ENCODE measurements at regions not wholly inside any gene's neighbourhood (a gene's known extent, or its start where the extent isn't known, plus 50 kb on each side); places are given as distances from the start of the nearest gene placed in this dataset.

GRCh38 chr21:22627911-22628310 lies 1629.7 kb downstream of the NCAM2 start:
- Mint-ChIP-seq H3K27ac (no peak overlapping the region), H3K4me1 (no peaks in the 10 kb centered on the region), H3K36me3 (no peaks in the 10 kb centered on the region), H3K4me3 (no peak overlapping the region), H3K27me3 (no peaks in the 10 kb centered on the region), H3K9me3 (no peaks in the 10 kb centered on the region)
- DNase-seq: no peak
- CTCF ChIA-PET: no interaction called here

- Mint-ChIP-seq H3K27me3 (no peaks in the 10 kb centered on the region), H3K27ac (no peak overlapping the region), H3K36me3 (no peaks in the 10 kb centered on the region), H3K4me1 (no peaks in the 10 kb centered on the region), H3K9me3 (no peaks in the 10 kb centered on the region), H3K4me3 (no peak overlapping the region)
- CTCF ChIA-PET: no interaction called here
- DNase-seq: no peak
Measured at GRCh38 chr21:22630953-22631465, 1632.8 kb downstream of the NCAM2 start.

- Mint-ChIP-seq H3K27me3 (no peaks in the 10 kb centered on the region), H3K4me3 (no peak overlapping the region), H3K4me1 (no peaks in the 10 kb centered on the region), H3K9me3 (no peaks in the 10 kb centered on the region), H3K36me3 (no peaks in the 10 kb centered on the region), H3K27ac (no peak overlapping the region)
- CTCF ChIA-PET: interaction anchor here (0.6 kb wide), 1 partner anchor 284 kb away, joined by 4 read pairs; no protein-coding TSS in a partner anchor
- DNase-seq: no peak
Measured at GRCh38 chr21:22632176-22632575, 1634.0 kb downstream of the NCAM2 start.

GRCh38 chr21:22649246-22649645 lies 1651.0 kb downstream of the NCAM2 start:
- no peak overlapping the region for H3K27ac Mint-ChIP-seq
- no peaks in the 10 kb centered on the region for H3K4me1 Mint-ChIP-seq
- H3K9me3 Mint-ChIP-seq: peaks cover 6% of the 10 kb centered on the region
- CTCF ChIA-PET: no interaction called here
- DNase-seq: no peak
- no peaks in the 10 kb centered on the region for H3K27me3 Mint-ChIP-seq
- H3K36me3 Mint-ChIP-seq: no peaks in the 10 kb centered on the region
- H3K4me3 Mint-ChIP-seq: no peak overlapping the region

GRCh38 chr21:22650226-22650625 lies 1652.0 kb downstream of the NCAM2 start:
- Mint-ChIP-seq H3K36me3 (no peaks in the 10 kb centered on the region), H3K4me3 (no peak overlapping the region), H3K27ac (no peak overlapping the region), H3K9me3 (peaks cover 7% of the 10 kb centered on the region), H3K27me3 (no peaks in the 10 kb centered on the region), H3K4me1 (no peaks in the 10 kb centered on the region)
- CTCF ChIA-PET: no interaction called here
- DNase-seq: no peak

- no peak overlapping the region for H3K4me3 Mint-ChIP-seq
- peaks cover 4% of the 10 kb centered on the region for H3K9me3 Mint-ChIP-seq
- CTCF ChIA-PET: interaction anchor here (1.4 kb wide), 1 partner anchor 13 kb away, joined by 5 read pairs; no protein-coding TSS in a partner anchor
- no peaks in the 10 kb centered on the region for H3K27me3 Mint-ChIP-seq
- H3K27ac Mint-ChIP-seq: no peak overlapping the region
- no peaks in the 10 kb centered on the region for H3K4me1 Mint-ChIP-seq
- no peak for DNase-seq
- H3K36me3 Mint-ChIP-seq: no peaks in the 10 kb centered on the region
Measured at GRCh38 chr21:22657781-22658180, 1659.6 kb downstream of the NCAM2 start.

- no peak for DNase-seq
- H3K27ac Mint-ChIP-seq: no peak overlapping the region
Measured at GRCh38 chr21:22670148-22670547, 1671.9 kb downstream of the NCAM2 start.

GRCh38 chr21:22679207-22679606 lies 1681.0 kb downstream of the NCAM2 start:
- DNase-seq: no peak
- no peaks in the 10 kb centered on the region for H3K27me3 Mint-ChIP-seq
- no peak overlapping the region for H3K27ac Mint-ChIP-seq
- H3K9me3 Mint-ChIP-seq: peaks cover 11% of the 10 kb centered on the region
- H3K4me1 Mint-ChIP-seq: no peaks in the 10 kb centered on the region
- H3K36me3 Mint-ChIP-seq: no peaks in the 10 kb centered on the region
- CTCF ChIA-PET: no interaction called here
- H3K4me3 Mint-ChIP-seq: no peak overlapping the region

More at GRCh38 chr21:22670148-22670547, 1671.9 kb downstream of the NCAM2 start:
- H3K27me3 Mint-ChIP-seq: no peaks in the 10 kb centered on the region
- H3K36me3 Mint-ChIP-seq: no peaks in the 10 kb centered on the region
- H3K4me1 Mint-ChIP-seq: no peaks in the 10 kb centered on the region
- CTCF ChIA-PET: no interaction called here
- no peak overlapping the region for H3K4me3 Mint-ChIP-seq
- H3K9me3 Mint-ChIP-seq: peaks cover 6% of the 10 kb centered on the region

- Mint-ChIP-seq H3K36me3 (no peaks in the 10 kb centered on the region), H3K27me3 (no peaks in the 10 kb centered on the region), H3K4me3 (no peak overlapping the region), H3K27ac (no peak overlapping the region), H3K9me3 (peaks cover 14% of the 10 kb centered on the region), H3K4me1 (no peaks in the 10 kb centered on the region)
- DNase-seq: no peak
- CTCF ChIA-PET: no interaction called here
Measured at GRCh38 chr21:22691658-22692057, 1693.4 kb downstream of the NCAM2 start.

GRCh38 chr21:22703521-22703920 lies 1705.3 kb downstream of the NCAM2 start:
- H3K9me3 Mint-ChIP-seq: no peaks in the 10 kb centered on the region
- DNase-seq: no peak
- no peaks in the 10 kb centered on the region for H3K36me3 Mint-ChIP-seq
- CTCF ChIA-PET: no interaction called here
- H3K4me1 Mint-ChIP-seq: no peaks in the 10 kb centered on the region
- H3K27me3 Mint-ChIP-seq: no peaks in the 10 kb centered on the region
- no peak overlapping the region for H3K4me3 Mint-ChIP-seq
- H3K27ac Mint-ChIP-seq: no peak overlapping the region

- H3K27me3 Mint-ChIP-seq: no peaks in the 10 kb centered on the region
- DNase-seq: no peak
- H3K27ac Mint-ChIP-seq: no peak overlapping the region
- no peak overlapping the region for H3K4me3 Mint-ChIP-seq
- CTCF ChIA-PET: no interaction called here
- H3K4me1 Mint-ChIP-seq: no peaks in the 10 kb centered on the region
- peaks cover under 1% of the 10 kb centered on the region for H3K9me3 Mint-ChIP-seq
- H3K36me3 Mint-ChIP-seq: no peaks in the 10 kb centered on the region
Measured at GRCh38 chr21:22710721-22711120, 1712.5 kb downstream of the NCAM2 start.

- no peaks in the 10 kb centered on the region for H3K36me3 Mint-ChIP-seq
- H3K4me1 Mint-ChIP-seq: no peaks in the 10 kb centered on the region
- H3K27ac Mint-ChIP-seq: no peak overlapping the region
- CTCF ChIA-PET: no interaction called here
- peaks cover 2% of the 10 kb centered on the region for H3K9me3 Mint-ChIP-seq
- H3K4me3 Mint-ChIP-seq: no peak overlapping the region
- DNase-seq: no peak
- no peaks in the 10 kb centered on the region for H3K27me3 Mint-ChIP-seq
Measured at GRCh38 chr21:22711636-22712035, 1713.4 kb downstream of the NCAM2 start.

- Mint-ChIP-seq H3K9me3 (peaks cover 19% of the 10 kb centered on the region), H3K27me3 (no peaks in the 10 kb centered on the region), H3K4me3 (no peak overlapping the region), H3K27ac (no peak overlapping the region), H3K4me1 (no peaks in the 10 kb centered on the region), H3K36me3 (no peaks in the 10 kb centered on the region)
- CTCF ChIA-PET: no interaction called here
- DNase-seq: no peak
Measured at GRCh38 chr21:22725436-22725835, 1727.2 kb downstream of the NCAM2 start.

- Mint-ChIP-seq H3K4me3 (no peak overlapping the region), H3K27ac (no peak overlapping the region), H3K9me3 (peaks cover 18% of the 10 kb centered on the region), H3K36me3 (no peaks in the 10 kb centered on the region), H3K27me3 (no peaks in the 10 kb centered on the region), H3K4me1 (no peaks in the 10 kb centered on the region)
- CTCF ChIA-PET: no interaction called here
- DNase-seq: no peak
Measured at GRCh38 chr21:22728091-22728490, 1729.9 kb downstream of the NCAM2 start.

GRCh38 chr21:22743085-22743484 lies 1744.9 kb downstream of the NCAM2 start:
- H3K9me3 Mint-ChIP-seq: no peaks in the 10 kb centered on the region
- H3K4me1 Mint-ChIP-seq: no peaks in the 10 kb centered on the region
- no peak for DNase-seq
- CTCF ChIA-PET: no interaction called here
- no peaks in the 10 kb centered on the region for H3K27me3 Mint-ChIP-seq
- H3K36me3 Mint-ChIP-seq: no peaks in the 10 kb centered on the region
- H3K27ac Mint-ChIP-seq: no peak overlapping the region
- no peak overlapping the region for H3K4me3 Mint-ChIP-seq

- no peak overlapping the region for H3K27ac Mint-ChIP-seq
- H3K36me3 Mint-ChIP-seq: no peaks in the 10 kb centered on the region
- no peaks in the 10 kb centered on the region for H3K27me3 Mint-ChIP-seq
- CTCF ChIA-PET: no interaction called here
- DNase-seq: no peak
- no peak overlapping the region for H3K4me3 Mint-ChIP-seq
- H3K4me1 Mint-ChIP-seq: no peaks in the 10 kb centered on the region
- no peaks in the 10 kb centered on the region for H3K9me3 Mint-ChIP-seq
Measured at GRCh38 chr21:22754746-22755145, 1756.5 kb downstream of the NCAM2 start.

All from activated naive CD4-positive, alpha-beta T cell treated with anti-CD3 and anti-CD28 coated beads, Interleukin-2, amount 10 ng/mL, durations not matched to agents 7 days and 5 days (primary cell).